Panc1 (cell line): ENCODE measurements at regions not wholly inside any gene's neighbourhood (a gene's known extent, or its start where the extent isn't known, plus 50 kb on each side); places are given as distances from the start of the nearest gene placed in this dataset.

Experiments
- ATAC-seq: fragments of 200-7000 bp; cut with Tn5 transposase; 2 replicates; pipeline ENCODE4 v1.9.1; 2020; ENCODE audit warnings: mild to moderate bottlenecking, moderate library complexity
- BruUV-seq: library from RNA; stranded (reverse); fragments of 400-500 nt; replicated peaks from 2 replicates; lab custom pipeline; 2021; lab: Mats Ljungman, UMichigan
- CTCF ChIA-PET: fragments of 300-600 bp; sonication (Branson Sonifier 250); formaldehyde crosslinking; loops from one replicate; lab custom pipeline; 2022; ENCODE audit warnings: antibody characterized with exemption; lab: Charles Lee
- POLR2A ChIA-PET: fragments of 300-600 bp; sonication (Branson Sonifier 250); formaldehyde crosslinking; loops from one replicate; lab custom pipeline; 2022; ENCODE audit warnings: antibody characterized with exemption; lab: Charles Lee
- DNase-seq: peaks from one replicate; pipeline ENCODE4 v3.0.0-alpha.2; 2010; ENCODE audit warnings: low read depth, low spot score
- H3K27ac ChIP-seq: 2 replicates; pipeline ENCODE4 v1.5.1; 2011; ENCODE audit warnings: mild to moderate bottlenecking, low read length, inconsistent platforms
- H3K27me3 ChIP-seq: fragments of 200-500 bp; sonication (Bioruptor generic); 2 replicates; pipeline ENCODE4 v1.6.0; 2014; ENCODE audit warnings: low read length, inconsistent platforms; ENCODE audit not compliant: control insufficient read depth, insufficient read depth
- H3K36me3 ChIP-seq: fragments of 200-500 bp; sonication (Bioruptor generic); 2 replicates; pipeline ENCODE4 v1.5.1; 2014; ENCODE audit warnings: inconsistent platforms, mild to moderate bottlenecking, low read length, moderate library complexity; ENCODE audit not compliant: control insufficient read depth, insufficient read depth
- H3K4me1 ChIP-seq: 2 replicates; pipeline ENCODE4 v1.5.1; 2011; ENCODE audit warnings: inconsistent platforms, mild to moderate bottlenecking, low read length, moderate library complexity; ENCODE audit not compliant: control insufficient read depth, insufficient read depth
- H3K4me3 ChIP-seq, 2 experiments: 2 replicates each; pipeline ENCODE4 v1.5.1; 2011 to 2012; ENCODE audit warnings: low read depth in 2 of 2, low read length in 2 of 2, mild to moderate bottlenecking in 2 of 2, inconsistent platforms in 1 of 2, moderate library complexity in 1 of 2
- H3K9me3 ChIP-seq: fragments of 200-500 bp; sonication (Bioruptor generic); 2 replicates; pipeline ENCODE4 v1.5.1; 2014; ENCODE audit warnings: low read depth, mild to moderate bottlenecking, inconsistent platforms, low read length, moderate library complexity; ENCODE audit not compliant: control insufficient read depth, insufficient read depth
- POLR2AphosphoS5 ChIP-seq: IDR thresholded peaks from 2 replicates; pipeline ENCODE4 v1.6.1; 2012; ENCODE audit warnings: mild to moderate bottlenecking, low read depth, low read length, moderate library complexity
- SIN3A ChIP-seq: IDR thresholded peaks from 2 replicates; pipeline ENCODE4 v1.6.1; 2012; ENCODE audit warnings: low read depth, mild to moderate bottlenecking, low read length, moderate library complexity, borderline replicate concordance; ENCODE audit not compliant: insufficient read depth
- TCF7L2 ChIP-seq: IDR thresholded peaks from 2 replicates; pipeline ENCODE4 v1.6.1; 2011; ENCODE audit warnings: mild to moderate bottlenecking, low read depth, low read length, inconsistent platforms
- in situ Hi-C: cut with HindIII; loops from 2 replicates; pipeline ENCODE4 v1.10.0; 2016; ENCODE audit warnings: low sequenced_read_pairs, low pct_unique_long_range_greater_than_20kb
- intact Hi-C: fragments of 100-400 bp; cut with micrococcal nuclease; formaldehyde crosslinking; loops from one replicate; pipeline ENCODE4 v1.10.0; 2022; ENCODE audit not compliant: unreplicated experiment
- TF ChIP-seq, protein P1 (sequence below), 2 experiments: IDR thresholded peaks; 2 replicates each; pipeline ENCODE4 v1.6.1; 2011 to 2012; ENCODE audit warnings: low read depth in 2 of 2, control low read depth in 1 of 2, low read length in 1 of 2, mild to moderate bottlenecking in 1 of 2, moderate library complexity in 1 of 2; ENCODE audit not compliant: insufficient read depth in 1 of 2
- TF ChIP-seq, protein P2 (sequence below): fragments of 450-650 bp; IDR thresholded peaks from 2 replicates; pipeline ENCODE4 v1.5.1; 2017; ENCODE audit warnings: mild to moderate bottlenecking

DNA sequence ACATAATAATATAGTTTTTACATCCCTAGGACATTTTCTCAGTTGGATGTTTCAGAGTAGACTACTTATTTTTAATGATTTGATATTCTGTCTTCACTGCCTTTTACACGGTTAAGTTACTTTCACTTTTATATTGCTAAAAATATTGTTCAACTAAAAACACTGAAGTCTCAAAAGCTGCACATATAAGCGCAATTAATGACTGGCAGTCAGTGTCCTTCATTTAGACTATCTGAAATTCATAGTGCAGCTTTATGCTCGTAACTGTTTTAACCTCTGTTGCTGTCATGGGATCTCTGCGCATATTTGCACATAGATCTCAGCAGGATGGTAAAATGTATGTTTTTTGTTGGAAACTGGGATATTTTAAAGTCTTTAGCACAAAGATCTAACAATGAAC lies 864.3 kb downstream of the SLITRK6 start:
- CTCF ChIA-PET, result no interaction called here
- Histone ChIP-seq H3K4me3 (peak overlapping the region; percentile 17 to 39; a peak in 3 of 4 replicates), H3K27me3 (no peaks in the 10 kb centered on the region), H3K9me3 (no peaks in the 10 kb centered on the region), H3K36me3 (no peaks in the 10 kb centered on the region), H3K27ac (no peak overlapping the region), H3K4me1 (no peaks in the 10 kb centered on the region)
- POLR2A ChIA-PET, result no interaction called here
- intact Hi-C loops, result no loop called here
- no TSS peak for BruUV-seq
- ATAC-seq (no peak), DNase-seq (no peak)
- TF ChIP-seq SIN3A (no peak), TCF7L2 (no peak), POLR2AphosphoS5 (no peak)
- TF ChIP-seq, protein P1, sequence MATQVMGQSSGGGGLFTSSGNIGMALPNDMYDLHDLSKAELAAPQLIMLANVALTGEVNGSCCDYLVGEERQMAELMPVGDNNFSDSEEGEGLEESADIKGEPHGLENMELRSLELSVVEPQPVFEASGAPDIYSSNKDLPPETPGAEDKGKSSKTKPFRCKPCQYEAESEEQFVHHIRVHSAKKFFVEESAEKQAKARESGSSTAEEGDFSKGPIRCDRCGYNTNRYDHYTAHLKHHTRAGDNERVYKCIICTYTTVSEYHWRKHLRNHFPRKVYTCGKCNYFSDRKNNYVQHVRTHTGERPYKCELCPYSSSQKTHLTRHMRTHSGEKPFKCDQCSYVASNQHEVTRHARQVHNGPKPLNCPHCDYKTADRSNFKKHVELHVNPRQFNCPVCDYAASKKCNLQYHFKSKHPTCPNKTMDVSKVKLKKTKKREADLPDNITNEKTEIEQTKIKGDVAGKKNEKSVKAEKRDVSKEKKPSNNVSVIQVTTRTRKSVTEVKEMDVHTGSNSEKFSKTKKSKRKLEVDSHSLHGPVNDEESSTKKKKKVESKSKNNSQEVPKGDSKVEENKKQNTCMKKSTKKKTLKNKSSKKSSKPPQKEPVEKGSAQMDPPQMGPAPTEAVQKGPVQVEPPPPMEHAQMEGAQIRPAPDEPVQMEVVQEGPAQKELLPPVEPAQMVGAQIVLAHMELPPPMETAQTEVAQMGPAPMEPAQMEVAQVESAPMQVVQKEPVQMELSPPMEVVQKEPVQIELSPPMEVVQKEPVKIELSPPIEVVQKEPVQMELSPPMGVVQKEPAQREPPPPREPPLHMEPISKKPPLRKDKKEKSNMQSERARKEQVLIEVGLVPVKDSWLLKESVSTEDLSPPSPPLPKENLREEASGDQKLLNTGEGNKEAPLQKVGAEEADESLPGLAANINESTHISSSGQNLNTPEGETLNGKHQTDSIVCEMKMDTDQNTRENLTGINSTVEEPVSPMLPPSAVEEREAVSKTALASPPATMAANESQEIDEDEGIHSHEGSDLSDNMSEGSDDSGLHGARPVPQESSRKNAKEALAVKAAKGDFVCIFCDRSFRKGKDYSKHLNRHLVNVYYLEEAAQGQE (IDR thresholded peaks at IDR 0.05; ENCODE audit: insufficient read depth in 1 of 2, low read depth in 2 of 2, low read length in 1 of 2), result no peak
- TF ChIP-seq, protein P2, sequence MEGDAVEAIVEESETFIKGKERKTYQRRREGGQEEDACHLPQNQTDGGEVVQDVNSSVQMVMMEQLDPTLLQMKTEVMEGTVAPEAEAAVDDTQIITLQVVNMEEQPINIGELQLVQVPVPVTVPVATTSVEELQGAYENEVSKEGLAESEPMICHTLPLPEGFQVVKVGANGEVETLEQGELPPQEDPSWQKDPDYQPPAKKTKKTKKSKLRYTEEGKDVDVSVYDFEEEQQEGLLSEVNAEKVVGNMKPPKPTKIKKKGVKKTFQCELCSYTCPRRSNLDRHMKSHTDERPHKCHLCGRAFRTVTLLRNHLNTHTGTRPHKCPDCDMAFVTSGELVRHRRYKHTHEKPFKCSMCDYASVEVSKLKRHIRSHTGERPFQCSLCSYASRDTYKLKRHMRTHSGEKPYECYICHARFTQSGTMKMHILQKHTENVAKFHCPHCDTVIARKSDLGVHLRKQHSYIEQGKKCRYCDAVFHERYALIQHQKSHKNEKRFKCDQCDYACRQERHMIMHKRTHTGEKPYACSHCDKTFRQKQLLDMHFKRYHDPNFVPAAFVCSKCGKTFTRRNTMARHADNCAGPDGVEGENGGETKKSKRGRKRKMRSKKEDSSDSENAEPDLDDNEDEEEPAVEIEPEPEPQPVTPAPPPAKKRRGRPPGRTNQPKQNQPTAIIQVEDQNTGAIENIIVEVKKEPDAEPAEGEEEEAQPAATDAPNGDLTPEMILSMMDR, result no peak
- in situ Hi-C loops, result no loop called here

DNA sequence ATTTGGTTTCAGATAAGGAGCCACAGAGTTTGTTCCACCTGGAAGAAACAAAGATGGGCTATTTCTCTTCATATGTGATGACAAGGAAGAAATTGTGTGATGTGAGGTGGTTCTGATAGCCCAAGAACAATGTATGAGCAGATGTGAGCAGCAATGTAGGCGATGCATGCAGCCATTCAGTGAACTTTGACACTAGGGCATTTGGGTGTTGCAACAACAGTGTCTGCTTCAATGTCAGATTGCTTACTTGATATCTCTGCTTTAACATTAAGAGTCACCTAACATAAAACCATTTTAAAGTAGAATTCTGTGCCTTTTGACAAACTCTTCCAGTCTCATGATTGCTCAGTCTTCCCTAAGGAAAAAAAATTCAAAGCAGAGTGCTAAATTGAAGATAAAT lies 865.4 kb downstream of the SLITRK6 start:
- in situ Hi-C loops, result no loop called here
- no peaks in the 10 kb centered on the region for H3K27me3 ChIP-seq
- POLR2A ChIA-PET, result no interaction called here

More for the DNA sequence above, 865.4 kb downstream of the SLITRK6 start:
- intact Hi-C loops, result no loop called here
- no peak overlapping the region for H3K4me3 ChIP-seq
- no peak for ATAC-seq
- H3K4me1 ChIP-seq, result no peaks in the 10 kb centered on the region
- H3K36me3 ChIP-seq, result no peaks in the 10 kb centered on the region
- TF ChIP-seq SIN3A (no peak), POLR2AphosphoS5 (no peak)
- TF ChIP-seq, protein P2, result no peak
- TF ChIP-seq, protein P1 (IDR thresholded peaks at IDR 0.05; ENCODE audit: insufficient read depth in 1 of 2, low read depth in 2 of 2, low read length in 1 of 2), result no peak
- no TSS peak for BruUV-seq
- H3K27ac ChIP-seq, result no peak overlapping the region
- CTCF ChIA-PET, result no interaction called here
- no peaks in the 10 kb centered on the region for H3K9me3 ChIP-seq
- DNase-seq, result no peak
